ENCODE measurements at regions not wholly inside any gene's neighbourhood (a gene's known extent, or its start where the extent isn't known, plus 50 kb on each side); places are given as distances from the start of the nearest gene placed in this dataset.
A peak's percentile ranks its signal among the peaks of the same experiment; 100 is the strongest.

GRCh38 chr14:22314183-22314820, 274.7 kb downstream of the DAD1 start:
- no peaks in the 10 kb centered on the region for H3K9me3 ChIP-seq
- ATAC-seq (no peak), DNase-seq (no peak)
- in situ Hi-C loops (cut with MboI; ENCODE audit: low sequenced_read_pairs in 4 of 4) = loop anchor here in 1 of 4 donors (10.0 kb wide), 1 partner anchor 60 kb away; no protein-coding TSS in a partner anchor
- no peaks in the 10 kb centered on the region for H3K27me3 ChIP-seq
- no peak overlapping the region for H3K27ac ChIP-seq
- intact Hi-C loops (cut with DNase I; ENCODE audit: low total_unique reads) = no loop called here
- TF ChIP-seq POLR2A (IDR thresholded peaks at IDR 0.05) (no peak), CTCF (IDR thresholded peaks at IDR 0.05 in 4 of 5, conservative IDR thresholded peaks at IDR 0.05 in 1 of 5) (peak in 3 of 5 experiments; percentile 31 to 50 (median 43))
- no peak overlapping the region for H3K4me3 ChIP-seq
- H3K4me1 ChIP-seq = no peaks in the 10 kb centered on the region
- no peaks in the 10 kb centered on the region for H3K36me3 ChIP-seq

GRCh38 chr14:22313172-22313801, 275.7 kb downstream of the DAD1 start:
- Histone ChIP-seq H3K9me3 (no peaks in the 10 kb centered on the region), H3K4me3 (no peak overlapping the region), H3K36me3 (no peaks in the 10 kb centered on the region), H3K27me3 (no peaks in the 10 kb centered on the region), H3K27ac (no peak overlapping the region), H3K4me1 (no peaks in the 10 kb centered on the region)
- TF ChIP-seq CTCF (IDR thresholded peaks at IDR 0.05 in 4 of 5, conservative IDR thresholded peaks at IDR 0.05 in 1 of 5) (no peak), POLR2A (IDR thresholded peaks at IDR 0.05) (no peak)
- ATAC-seq (no peak), DNase-seq (no peak)
- intact Hi-C loops (cut with DNase I; ENCODE audit: low total_unique reads) = no loop called here
- in situ Hi-C loops (cut with MboI; ENCODE audit: low sequenced_read_pairs in 4 of 4) = loop anchor here in 1 of 4 donors (10.0 kb wide), 1 partner anchor 62 kb away; no protein-coding TSS in a partner anchor

- Histone ChIP-seq H3K27me3 (no peaks in the 10 kb centered on the region), H3K27ac (no peak overlapping the region), H3K4me3 (no peak overlapping the region), H3K36me3 (no peaks in the 10 kb centered on the region), H3K9me3 (no peaks in the 10 kb centered on the region), H3K4me1 (no peaks in the 10 kb centered on the region)
- no peak for ATAC-seq
- intact Hi-C loops (cut with DNase I; ENCODE audit: low total_unique reads) = no loop called here
- DNase-seq = no peak
- in situ Hi-C loops (cut with MboI; ENCODE audit: low sequenced_read_pairs in 4 of 4) = loop anchor here in 1 of 4 donors (10.0 kb wide), 1 partner anchor 63 kb away; no protein-coding TSS in a partner anchor
- TF ChIP-seq POLR2A (IDR thresholded peaks at IDR 0.05) = no peak
- TF ChIP-seq CTCF (IDR thresholded peaks at IDR 0.05 in 4 of 5, conservative IDR thresholded peaks at IDR 0.05 in 1 of 5) = no peak
These were observed 277.4 kb downstream of the DAD1 start for GRCh38 chr14:22311636-22312035.

GRCh38 chr14:22305607-22306006, 283.4 kb downstream of the DAD1 start:
- TF ChIP-seq CTCF (IDR thresholded peaks at IDR 0.05 in 4 of 5, conservative IDR thresholded peaks at IDR 0.05 in 1 of 5) (no peak), POLR2A (IDR thresholded peaks at IDR 0.05) (no peak)
- Histone ChIP-seq H3K27me3 (no peaks in the 10 kb centered on the region), H3K9me3 (no peaks in the 10 kb centered on the region), H3K36me3 (no peaks in the 10 kb centered on the region), H3K27ac (no peak overlapping the region), H3K4me1 (no peaks in the 10 kb centered on the region), H3K4me3 (no peak overlapping the region)
- DNase-seq = no peak
- no peak for ATAC-seq
- in situ Hi-C loops (cut with MboI; ENCODE audit: low sequenced_read_pairs in 4 of 4) = no loop called here
- intact Hi-C loops (cut with DNase I; ENCODE audit: low total_unique reads) = no loop called here
